ENCODE measurements at regions not wholly inside any gene's neighbourhood (a gene's known extent, or its start where the extent isn't known, plus 50 kb on each side); places are given as distances from the start of the nearest gene placed in this dataset.
A peak's percentile ranks its signal among the peaks of the same experiment; 100 is the strongest.

DNA sequence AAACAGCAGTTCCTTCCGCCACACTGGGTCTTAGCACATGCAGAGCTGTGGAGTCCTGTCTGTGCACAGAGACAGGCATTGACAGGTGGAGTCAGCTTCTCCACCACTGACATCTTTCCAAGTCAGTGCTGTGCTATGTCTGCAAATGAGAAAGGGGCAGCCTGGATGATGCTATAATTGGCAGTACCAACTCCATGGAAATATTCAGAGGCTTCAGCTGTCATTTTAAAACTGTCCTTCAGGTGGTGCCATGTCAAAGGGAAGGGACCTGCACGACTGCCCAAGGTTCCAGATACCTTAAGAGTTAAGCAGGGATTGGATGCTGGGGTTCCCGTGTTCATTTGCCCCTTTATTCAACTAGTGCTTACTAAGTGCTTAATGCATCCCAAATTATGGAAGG lies 258.0 kb upstream of the PRKCQ start:
- TF ChIP-seq, protein P1, sequence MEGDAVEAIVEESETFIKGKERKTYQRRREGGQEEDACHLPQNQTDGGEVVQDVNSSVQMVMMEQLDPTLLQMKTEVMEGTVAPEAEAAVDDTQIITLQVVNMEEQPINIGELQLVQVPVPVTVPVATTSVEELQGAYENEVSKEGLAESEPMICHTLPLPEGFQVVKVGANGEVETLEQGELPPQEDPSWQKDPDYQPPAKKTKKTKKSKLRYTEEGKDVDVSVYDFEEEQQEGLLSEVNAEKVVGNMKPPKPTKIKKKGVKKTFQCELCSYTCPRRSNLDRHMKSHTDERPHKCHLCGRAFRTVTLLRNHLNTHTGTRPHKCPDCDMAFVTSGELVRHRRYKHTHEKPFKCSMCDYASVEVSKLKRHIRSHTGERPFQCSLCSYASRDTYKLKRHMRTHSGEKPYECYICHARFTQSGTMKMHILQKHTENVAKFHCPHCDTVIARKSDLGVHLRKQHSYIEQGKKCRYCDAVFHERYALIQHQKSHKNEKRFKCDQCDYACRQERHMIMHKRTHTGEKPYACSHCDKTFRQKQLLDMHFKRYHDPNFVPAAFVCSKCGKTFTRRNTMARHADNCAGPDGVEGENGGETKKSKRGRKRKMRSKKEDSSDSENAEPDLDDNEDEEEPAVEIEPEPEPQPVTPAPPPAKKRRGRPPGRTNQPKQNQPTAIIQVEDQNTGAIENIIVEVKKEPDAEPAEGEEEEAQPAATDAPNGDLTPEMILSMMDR (conservative IDR thresholded peaks at IDR 0.05; ENCODE audit: low read depth, low read length): 0 out of 2 replicates have a peak, but pooled peaks have one; percentile 22
- no peak for TF ChIP-seq EZH2 (IDR thresholded peaks at IDR 0.05; ENCODE audit: low read length, unreplicated experiment)
- TF ChIP-seq EZH2phosphoT487 (IDR thresholded peaks at IDR 0.05; ENCODE audit: borderline replicate concordance, low read length): no peak
